ENCODE measurements at regions not wholly inside any gene's neighbourhood (a gene's known extent, or its start where the extent isn't known, plus 50 kb on each side); places are given as distances from the start of the nearest gene placed in this dataset.

GRCh38 chr3:26763723-26764122 is 141.2 kb downstream of the LRRC3B start:
- H3K4me1 Mint-ChIP-seq = no peaks in the 10 kb centered on the region

GRCh38 chr3:26766031-26766430 is 143.5 kb downstream of the LRRC3B start:
- CTCF ChIA-PET = no interaction called here
- DNase-seq = no peak
- no peaks in the 10 kb centered on the region for H3K36me3 ChIP-seq (ENCODE audit: insufficient read depth, low read length)
- no peak overlapping the region for H3K27ac ChIP-seq (ENCODE audit: low read depth, low read length)
- H3K4me3 ChIP-seq (ENCODE audit: low read length) = no peak overlapping the region
- H3K4me3 Mint-ChIP-seq = no peak overlapping the region
- peaks cover 0 to 8% (median 6%) of the 10 kb centered on the region in 5 donors for H3K9me3 Mint-ChIP-seq
- no peaks in the 10 kb centered on the region for H3K27me3 ChIP-seq (ENCODE audit: insufficient read depth, low read length, poor library complexity, severe bottlenecking)
- no peaks in the 10 kb centered on the region for H3K9me3 ChIP-seq (ENCODE audit: low read length)
- H3K4me1 ChIP-seq (ENCODE audit: insufficient read depth, low read length) = no peaks in the 10 kb centered on the region
- no peaks in the 10 kb centered on the region for H3K27me3 Mint-ChIP-seq
- POLR2A ChIA-PET = no interaction called here
- no peaks in the 10 kb centered on the region for H3K36me3 Mint-ChIP-seq
- H3K4me1 Mint-ChIP-seq = no peaks in the 10 kb centered on the region
- H3K27ac Mint-ChIP-seq = no peak overlapping the region

More at GRCh38 chr3:26763723-26764122, 141.2 kb downstream of the LRRC3B start:
- DNase-seq = no peak
- H3K4me3 Mint-ChIP-seq = no peak overlapping the region
- no peaks in the 10 kb centered on the region for H3K27me3 Mint-ChIP-seq
- H3K9me3 Mint-ChIP-seq = peaks cover 0 to 6% (median 5%) of the 10 kb centered on the region in 5 donors
- no peak overlapping the region for H3K27ac Mint-ChIP-seq
- Histone ChIP-seq H3K4me3 (ENCODE audit: low read length) (no peak overlapping the region), H3K36me3 (ENCODE audit: insufficient read depth, low read length) (no peaks in the 10 kb centered on the region), H3K27me3 (ENCODE audit: insufficient read depth, low read length, poor library complexity, severe bottlenecking) (no peaks in the 10 kb centered on the region), H3K4me1 (ENCODE audit: insufficient read depth, low read length) (no peaks in the 10 kb centered on the region), H3K27ac (ENCODE audit: low read depth, low read length) (no peak overlapping the region), H3K9me3 (ENCODE audit: low read length) (no peaks in the 10 kb centered on the region)
- no peaks in the 10 kb centered on the region for H3K36me3 Mint-ChIP-seq
- ChIA-PET POLR2A (no interaction called here), CTCF (no interaction called here)

- ChIA-PET POLR2A (no interaction called here), CTCF (no interaction called here)
- Mint-ChIP-seq H3K4me3 (no peak overlapping the region), H3K9me3 (peaks cover 0 to 8% (median 6%) of the 10 kb centered on the region in 5 donors), H3K27me3 (no peaks in the 10 kb centered on the region), H3K27ac (no peak overlapping the region), H3K4me1 (no peaks in the 10 kb centered on the region), H3K36me3 (no peaks in the 10 kb centered on the region)
- Histone ChIP-seq H3K4me1 (ENCODE audit: insufficient read depth, low read length) (no peaks in the 10 kb centered on the region), H3K9me3 (ENCODE audit: low read length) (no peaks in the 10 kb centered on the region), H3K36me3 (ENCODE audit: insufficient read depth, low read length) (no peaks in the 10 kb centered on the region), H3K4me3 (ENCODE audit: low read length) (no peak overlapping the region), H3K27ac (ENCODE audit: low read depth, low read length) (no peak overlapping the region), H3K27me3 (ENCODE audit: insufficient read depth, low read length, poor library complexity, severe bottlenecking) (no peaks in the 10 kb centered on the region)
- DNase-seq = no peak
Measured at GRCh38 chr3:26768068-26768651, 145.6 kb downstream of the LRRC3B start.

GRCh38 chr3:26799679-26800317 is 177.2 kb downstream of the LRRC3B start:
- ChIA-PET POLR2A (no interaction called here), CTCF (no interaction called here)
- no peaks in the 10 kb centered on the region for H3K36me3 ChIP-seq (ENCODE audit: insufficient read depth, low read length)
- Mint-ChIP-seq H3K4me3 (no peak overlapping the region), H3K4me1 (no peaks in the 10 kb centered on the region), H3K27me3 (no peaks in the 10 kb centered on the region), H3K9me3 (no peaks in the 10 kb centered on the region), H3K36me3 (no peaks in the 10 kb centered on the region), H3K27ac (no peak overlapping the region)
- H3K4me1 ChIP-seq (ENCODE audit: insufficient read depth, low read length) = no peaks in the 10 kb centered on the region
- DNase-seq = no peak
- H3K27me3 ChIP-seq (ENCODE audit: insufficient read depth, low read length, poor library complexity, severe bottlenecking) = no peaks in the 10 kb centered on the region
- no peak overlapping the region for H3K4me3 ChIP-seq (ENCODE audit: low read length)
- H3K27ac ChIP-seq (ENCODE audit: low read depth, low read length) = no peak overlapping the region
- no peaks in the 10 kb centered on the region for H3K9me3 ChIP-seq (ENCODE audit: low read length)

- Histone ChIP-seq H3K9me3 (ENCODE audit: low read length) (no peaks in the 10 kb centered on the region), H3K36me3 (ENCODE audit: insufficient read depth, low read length) (no peaks in the 10 kb centered on the region), H3K27me3 (ENCODE audit: insufficient read depth, low read length, poor library complexity, severe bottlenecking) (no peaks in the 10 kb centered on the region), H3K27ac (ENCODE audit: low read depth, low read length) (no peak overlapping the region), H3K4me1 (ENCODE audit: insufficient read depth, low read length) (no peaks in the 10 kb centered on the region), H3K4me3 (ENCODE audit: low read length) (no peak overlapping the region)
- DNase-seq = no peak
- CTCF ChIA-PET = no interaction called here
- H3K36me3 Mint-ChIP-seq = no peaks in the 10 kb centered on the region
- H3K9me3 Mint-ChIP-seq = peaks cover 0 to 8% (median 3%) of the 10 kb centered on the region in 5 donors
- no peaks in the 10 kb centered on the region for H3K27me3 Mint-ChIP-seq
- no peak overlapping the region for H3K4me3 Mint-ChIP-seq
- POLR2A ChIA-PET = no interaction called here
- no peak overlapping the region for H3K27ac Mint-ChIP-seq
- H3K4me1 Mint-ChIP-seq = no peaks in the 10 kb centered on the region
Measured at GRCh38 chr3:26807272-26807671, 184.7 kb downstream of the LRRC3B start.

GRCh38 chr3:26825454-26825853 is 202.9 kb downstream of the LRRC3B start:
- Histone ChIP-seq H3K27me3 (ENCODE audit: insufficient read depth, low read length, poor library complexity, severe bottlenecking) (no peaks in the 10 kb centered on the region), H3K27ac (ENCODE audit: low read depth, low read length) (no peak overlapping the region), H3K4me3 (ENCODE audit: low read length) (no peak overlapping the region), H3K9me3 (ENCODE audit: low read length) (no peaks in the 10 kb centered on the region), H3K36me3 (ENCODE audit: insufficient read depth, low read length) (no peaks in the 10 kb centered on the region), H3K4me1 (ENCODE audit: insufficient read depth, low read length) (no peaks in the 10 kb centered on the region)
- Mint-ChIP-seq H3K27me3 (no peaks in the 10 kb centered on the region), H3K27ac (no peak overlapping the region), H3K4me3 (no peak overlapping the region), H3K9me3 (peaks cover 12 to 39% (median 23%) of the 10 kb centered on the region in 5 donors), H3K4me1 (no peaks in the 10 kb centered on the region), H3K36me3 (no peaks in the 10 kb centered on the region)
- ChIA-PET CTCF (no interaction called here), POLR2A (no interaction called here)
- DNase-seq = no peak

- DNase-seq = no peak
- no peaks in the 10 kb centered on the region for H3K4me1 Mint-ChIP-seq
- Histone ChIP-seq H3K4me3 (ENCODE audit: low read length) (no peak overlapping the region), H3K36me3 (ENCODE audit: insufficient read depth, low read length) (no peaks in the 10 kb centered on the region), H3K27ac (ENCODE audit: low read depth, low read length) (no peak overlapping the region), H3K27me3 (ENCODE audit: insufficient read depth, low read length, poor library complexity, severe bottlenecking) (no peaks in the 10 kb centered on the region), H3K4me1 (ENCODE audit: insufficient read depth, low read length) (no peaks in the 10 kb centered on the region), H3K9me3 (ENCODE audit: low read length) (no peaks in the 10 kb centered on the region)
- CTCF ChIA-PET = no interaction called here
- peaks cover 3 to 29% (median 21%) of the 10 kb centered on the region in 5 donors for H3K9me3 Mint-ChIP-seq
- no peaks in the 10 kb centered on the region for H3K27me3 Mint-ChIP-seq
- POLR2A ChIA-PET = no interaction called here
- no peak overlapping the region for H3K4me3 Mint-ChIP-seq
- H3K27ac Mint-ChIP-seq = no peak overlapping the region
- H3K36me3 Mint-ChIP-seq = no peaks in the 10 kb centered on the region
Measured at GRCh38 chr3:26827169-26827568, 204.6 kb downstream of the LRRC3B start.

GRCh38 chr3:26838026-26838425 is 215.5 kb downstream of the LRRC3B start:
- H3K9me3 Mint-ChIP-seq = peaks cover 0 to 22% (median 5%) of the 10 kb centered on the region in 5 donors
- Histone ChIP-seq H3K9me3 (ENCODE audit: low read length) (no peaks in the 10 kb centered on the region), H3K4me3 (ENCODE audit: low read length) (no peak overlapping the region), H3K27ac (ENCODE audit: low read depth, low read length) (no peak overlapping the region), H3K27me3 (ENCODE audit: insufficient read depth, low read length, poor library complexity, severe bottlenecking) (no peaks in the 10 kb centered on the region), H3K36me3 (ENCODE audit: insufficient read depth, low read length) (no peaks in the 10 kb centered on the region), H3K4me1 (ENCODE audit: insufficient read depth, low read length) (no peaks in the 10 kb centered on the region)
- CTCF ChIA-PET = no interaction called here
- POLR2A ChIA-PET = no interaction called here
- no peaks in the 10 kb centered on the region for H3K36me3 Mint-ChIP-seq
- DNase-seq = no peak
- H3K4me1 Mint-ChIP-seq = no peaks in the 10 kb centered on the region
- H3K4me3 Mint-ChIP-seq = no peak overlapping the region
- H3K27me3 Mint-ChIP-seq = no peaks in the 10 kb centered on the region
- no peak overlapping the region for H3K27ac Mint-ChIP-seq
